H9 (cell line): ENCODE measurements at regions not wholly inside any gene's neighbourhood (a gene's known extent, or its start where the extent isn't known, plus 50 kb on each side); places are given as distances from the start of the nearest gene placed in this dataset.

Experiments used
- DNase-seq: peaks from one replicate; pipeline ENCODE4 v3.0.0-alpha.2; 2017
- H2AFZ ChIP-seq: one replicate; pipeline ENCODE4 v1.6.1; 2013; ENCODE audit warnings: mild to moderate bottlenecking, low read length, control low read depth, moderate library complexity
- H2AK5ac ChIP-seq: 2 replicates; pipeline ENCODE4 v1.6.1; 2013; ENCODE audit warnings: low read length, control low read depth, mixed read lengths; ENCODE audit not compliant: insufficient read length
- H2BK120ac ChIP-seq: one replicate; pipeline ENCODE4 v1.6.1; 2013; ENCODE audit warnings: low read depth, mild to moderate bottlenecking, low read length, control low read depth, inconsistent platforms; ENCODE audit not compliant: poor library complexity, severe bottlenecking
- H2BK12ac ChIP-seq: 2 replicates; pipeline ENCODE4 v1.6.1; 2013; ENCODE audit warnings: low read length, control low read depth, mixed read lengths, low read depth; ENCODE audit not compliant: insufficient read length
- H2BK15ac ChIP-seq: 2 replicates; pipeline ENCODE4 v1.6.1; 2013; ENCODE audit warnings: low read depth, low read length, control low read depth
- H2BK20ac ChIP-seq: one replicate; pipeline ENCODE4 v1.6.1; 2013; ENCODE audit warnings: low read depth, mild to moderate bottlenecking, low read length, control low read depth, inconsistent platforms; ENCODE audit not compliant: poor library complexity, severe bottlenecking
- H2BK5ac ChIP-seq: 2 replicates; pipeline ENCODE4 v1.6.1; 2013; ENCODE audit warnings: low read length, control low read depth, mixed read lengths; ENCODE audit not compliant: insufficient read length
- H3K14ac ChIP-seq: 2 replicates; pipeline ENCODE4 v1.6.1; 2013; ENCODE audit warnings: low read length, control low read depth; ENCODE audit not compliant: insufficient read depth
- H3K18ac ChIP-seq: 2 replicates; pipeline ENCODE4 v1.6.1; 2013; ENCODE audit warnings: low read depth, mild to moderate bottlenecking, mixed read lengths, low read length, control low read depth; ENCODE audit not compliant: insufficient read length
- H3K23ac ChIP-seq: 2 replicates; pipeline ENCODE4 v1.6.1; 2013; ENCODE audit warnings: low read length, control low read depth, mixed read lengths, low read depth; ENCODE audit not compliant: insufficient read length
- H3K23me2 ChIP-seq: 2 replicates; pipeline ENCODE4 v1.6.1; 2013; ENCODE audit warnings: low read depth, mild to moderate bottlenecking, mixed read lengths, low read length, control low read depth; ENCODE audit not compliant: insufficient read length, poor library complexity, severe bottlenecking
- H3K27ac ChIP-seq: 2 replicates; pipeline ENCODE4 v1.5.1; 2013; ENCODE audit warnings: low read length, control low read depth, mixed read lengths, low read depth; ENCODE audit not compliant: insufficient read length
- H3K27me3 ChIP-seq: 2 replicates; pipeline ENCODE4 v1.6.1; 2013; ENCODE audit warnings: low read length, control low read depth, inconsistent platforms; ENCODE audit not compliant: insufficient read depth
- H3K4ac ChIP-seq: 2 replicates; pipeline ENCODE4 v1.6.1; 2013; ENCODE audit warnings: low read depth, mild to moderate bottlenecking, control low read depth, inconsistent platforms, low read length, moderate library complexity
- H3K4me1 ChIP-seq: 2 replicates; pipeline ENCODE4 v1.6.1; 2013; ENCODE audit warnings: low read length, control low read depth, inconsistent platforms; ENCODE audit not compliant: insufficient read depth
- H3K4me2 ChIP-seq: 2 replicates; pipeline ENCODE4 v1.6.1; 2013; ENCODE audit warnings: low read length, control low read depth, mixed read lengths; ENCODE audit not compliant: insufficient read length, insufficient read depth
- H3K56ac ChIP-seq: 2 replicates; pipeline ENCODE4 v1.6.1; 2013; ENCODE audit warnings: low read depth, mild to moderate bottlenecking, mixed read lengths, low read length, control low read depth; ENCODE audit not compliant: insufficient read length
- H3K79me1 ChIP-seq: 2 replicates; pipeline ENCODE4 v1.6.1; 2013; ENCODE audit warnings: low read depth, mild to moderate bottlenecking, moderate library complexity, low read length, control low read depth, inconsistent platforms; ENCODE audit not compliant: insufficient read depth, poor library complexity, severe bottlenecking
- H3K79me2 ChIP-seq: 2 replicates; pipeline ENCODE4 v1.6.1; 2013; ENCODE audit warnings: low read length, control low read depth, inconsistent platforms; ENCODE audit not compliant: insufficient read depth
- H3K9ac ChIP-seq: 2 replicates; pipeline ENCODE4 v1.6.1; 2013; ENCODE audit warnings: low read length, control low read depth, mixed read lengths; ENCODE audit not compliant: insufficient read length; ENCODE audit errors: extremely low read depth
- H3K9me3 ChIP-seq: one replicate; pipeline ENCODE4 v1.6.1; 2013; ENCODE audit warnings: low read depth, low read length, inconsistent platforms; ENCODE audit not compliant: control insufficient read depth
- H3T11ph ChIP-seq: one replicate; pipeline ENCODE4 v1.6.1; 2013; ENCODE audit warnings: mild to moderate bottlenecking, low read length, control low read depth, inconsistent platforms
- H4K20me1 ChIP-seq: one replicate; pipeline ENCODE4 v1.6.1; 2013; ENCODE audit not compliant: control insufficient read depth, insufficient read length, insufficient read depth
- H4K5ac ChIP-seq: 2 replicates; pipeline ENCODE4 v1.6.1; 2013; ENCODE audit warnings: low read depth, mild to moderate bottlenecking, mixed read lengths, low read length, control low read depth; ENCODE audit not compliant: insufficient read length
- H4K8ac ChIP-seq: replicated peaks from 2 replicates; pipeline ENCODE4 v1.6.1; 2013; ENCODE audit warnings: low read length, control low read depth, mixed read lengths, low read depth; ENCODE audit not compliant: insufficient read length
- H4K91ac ChIP-seq: 2 replicates; pipeline ENCODE4 v1.6.1; 2013; ENCODE audit warnings: low read depth, mild to moderate bottlenecking, moderate library complexity, mixed read lengths, low read length, control low read depth; ENCODE audit not compliant: insufficient read length
- H3K27ac Mint-ChIP-seq, 3 experiments: 2 replicates in 2 of 3; 3 replicates in 1 of 3; pipeline ENCODE4 v1.8.0; 2020 to 2021; ENCODE audit warnings: mixed read lengths in 3 of 3, mild to moderate bottlenecking in 1 of 3, moderate library complexity in 1 of 3
- H3K27me3 Mint-ChIP-seq: 2 replicates; pipeline ENCODE4 v1.8.0; 2021; ENCODE audit warnings: low read depth, mild to moderate bottlenecking, moderate library complexity, mixed read lengths
- H3K36me3 Mint-ChIP-seq, 3 experiments: 2 replicates in 2 of 3; 3 replicates in 1 of 3; pipeline ENCODE4 v1.8.0; 2020 to 2021; ENCODE audit warnings: low read depth in 3 of 3, mixed read lengths in 3 of 3; ENCODE audit not compliant: insufficient read depth in 1 of 3
- H3K4me1 Mint-ChIP-seq, 2 experiments: 2 replicates each; pipeline ENCODE4 v1.8.0; 2020; ENCODE audit warnings: mixed read lengths in 2 of 2
- H3K4me3 Mint-ChIP-seq, 2 experiments: 2 replicates in 1 of 2; 3 replicates in 1 of 2; pipeline ENCODE4 v1.8.0; 2020 to 2021; ENCODE audit warnings: mild to moderate bottlenecking in 2 of 2, mixed read lengths in 2 of 2, moderate library complexity in 1 of 2
- H3K9me3 Mint-ChIP-seq, 2 experiments: 2 replicates in 1 of 2; 3 replicates in 1 of 2; pipeline ENCODE4 v1.8.0; 2020; ENCODE audit warnings: mild to moderate bottlenecking in 2 of 2, mixed read lengths in 2 of 2, moderate library complexity in 1 of 2
- WGBS: extraction: QIAGEN DNeasy Blood & Tissue Kit; methylation state at CpG from one replicate; pipeline ENCODE4 v1.1.7; 2013; ENCODE audit warnings: missing lambda C conversion rate, low lambda C conversion rate, mixed read lengths; ENCODE audit not compliant: insufficient read length; ENCODE audit errors: extremely low coverage; 5-methylcytosine and 5-hydroxymethylcytosine counted together
- TF ChIP-seq, protein P1 (sequence below): fragments of 200-600 bp; sonication (generic); conservative IDR thresholded peaks from 3 replicates; pipeline ENCODE4 v1.8.0; 2021; ENCODE audit warnings: antibody characterized with exemption, mild to moderate bottlenecking

GRCh38 chr10:61061923-61062504 is 118.0 kb upstream of the RHOBTB1 start:
- H3K56ac ChIP-seq, result no peak overlapping the region
- H4K5ac ChIP-seq, result no peak overlapping the region
- H3K79me2 ChIP-seq, result no peaks in the 10 kb centered on the region
- no peak overlapping the region for H3K4ac ChIP-seq
- no peak overlapping the region for H3K27ac ChIP-seq
- no peak overlapping the region for H2BK15ac ChIP-seq
- no peaks in the 10 kb centered on the region for H3K4me1 Mint-ChIP-seq
- H3K23ac ChIP-seq, result no peak overlapping the region
- H3K9me3 ChIP-seq, result no peaks in the 10 kb centered on the region
- H3K27ac Mint-ChIP-seq, result no peak overlapping the region
- H3K27me3 ChIP-seq, result no peaks in the 10 kb centered on the region
- H3K9me3 Mint-ChIP-seq, result no peaks in the 10 kb centered on the region
- no peak overlapping the region for H2AK5ac ChIP-seq
- no peaks in the 10 kb centered on the region for H3K36me3 Mint-ChIP-seq
- H3K4me1 ChIP-seq, result no peaks in the 10 kb centered on the region
- WGBS, result no CpG with 5 or more reads among the region's 6 CpGs
- no peak overlapping the region for H2BK12ac ChIP-seq
- H3K18ac ChIP-seq, result no peak overlapping the region
- H2AFZ ChIP-seq, result no peak overlapping the region
- TF ChIP-seq, protein P1, sequence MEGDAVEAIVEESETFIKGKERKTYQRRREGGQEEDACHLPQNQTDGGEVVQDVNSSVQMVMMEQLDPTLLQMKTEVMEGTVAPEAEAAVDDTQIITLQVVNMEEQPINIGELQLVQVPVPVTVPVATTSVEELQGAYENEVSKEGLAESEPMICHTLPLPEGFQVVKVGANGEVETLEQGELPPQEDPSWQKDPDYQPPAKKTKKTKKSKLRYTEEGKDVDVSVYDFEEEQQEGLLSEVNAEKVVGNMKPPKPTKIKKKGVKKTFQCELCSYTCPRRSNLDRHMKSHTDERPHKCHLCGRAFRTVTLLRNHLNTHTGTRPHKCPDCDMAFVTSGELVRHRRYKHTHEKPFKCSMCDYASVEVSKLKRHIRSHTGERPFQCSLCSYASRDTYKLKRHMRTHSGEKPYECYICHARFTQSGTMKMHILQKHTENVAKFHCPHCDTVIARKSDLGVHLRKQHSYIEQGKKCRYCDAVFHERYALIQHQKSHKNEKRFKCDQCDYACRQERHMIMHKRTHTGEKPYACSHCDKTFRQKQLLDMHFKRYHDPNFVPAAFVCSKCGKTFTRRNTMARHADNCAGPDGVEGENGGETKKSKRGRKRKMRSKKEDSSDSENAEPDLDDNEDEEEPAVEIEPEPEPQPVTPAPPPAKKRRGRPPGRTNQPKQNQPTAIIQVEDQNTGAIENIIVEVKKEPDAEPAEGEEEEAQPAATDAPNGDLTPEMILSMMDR, result no peak
- no peak overlapping the region for H4K8ac ChIP-seq
- H3K9ac ChIP-seq, result no peak overlapping the region
- no peaks in the 10 kb centered on the region for H4K20me1 ChIP-seq
- no peak overlapping the region for H3K4me3 Mint-ChIP-seq
- no peak overlapping the region for H3K4me2 ChIP-seq
- no peak overlapping the region for H2BK20ac ChIP-seq
- no peak overlapping the region for H4K91ac ChIP-seq
- H3K27me3 Mint-ChIP-seq, result no peaks in the 10 kb centered on the region
- no peak overlapping the region for H3K14ac ChIP-seq
- no peak overlapping the region for H3T11ph ChIP-seq
- H3K79me1 ChIP-seq, result no peaks in the 10 kb centered on the region
- no peaks in the 10 kb centered on the region for H3K23me2 ChIP-seq
- DNase-seq, result no peak
- H2BK120ac ChIP-seq, result no peak overlapping the region
- H2BK5ac ChIP-seq, result no peak overlapping the region
